ENCODE measurements at regions not wholly inside any gene's neighbourhood (a gene's known extent, or its start where the extent isn't known, plus 50 kb on each side); places are given as distances from the start of the nearest gene placed in this dataset.

- H3K36me3 ChIP-seq, result no peaks in the 10 kb centered on the region
- WGBS, result 67% methylated on average over 7 of the region's 15 CpGs
- peak overlapping the region in 1 of 4 donors; percentile 34 for H3K27ac ChIP-seq (replicated peaks in 1 of 4)
- H3K4me3 ChIP-seq, result no peak overlapping the region
- H3K9me3 ChIP-seq, result no peaks in the 10 kb centered on the region
- peaks cover 0 to 5% (median 2%) of the 10 kb centered on the region in 4 donors for H3K4me1 ChIP-seq
- TF ChIP-seq EP300 (IDR thresholded peaks at IDR 0.05), result no peak
- TF ChIP-seq POLR2A (IDR thresholded peaks at IDR 0.05; ENCODE audit: low read depth), result no peak
- TF ChIP-seq CTCF (IDR thresholded peaks at IDR 0.05), result no peak
- no peak for TF ChIP-seq POLR2AphosphoS5 (IDR thresholded peaks at IDR 0.05)
- no peak for DNase-seq (ENCODE audit: extremely low spot score)
- intact Hi-C loops (cut with DNase I), result no loop called here
- H3K27me3 ChIP-seq, result peaks cover 0 to 14% (median 0%) of the 10 kb centered on the region in 4 donors
Measured at GRCh38 chr16:17972460-17972943, 364.0 kb downstream of the NPIPA8 start.

GRCh38 chr16:17970816-17971331, 365.7 kb downstream of the NPIPA8 start:
- H3K27ac ChIP-seq (replicated peaks in 1 of 4), result no peak overlapping the region

GRCh38 chr16:17970157-17970765, 366.3 kb downstream of the NPIPA8 start:
- no peak for DNase-seq (ENCODE audit: extremely low spot score)
- 58% methylated on average over 5 of the region's 5 CpGs for WGBS
- H3K4me1 ChIP-seq, result peaks cover 0 to 5% (median 2%) of the 10 kb centered on the region in 4 donors
- TF ChIP-seq CTCF (IDR thresholded peaks at IDR 0.05), result no peak
- no peak for TF ChIP-seq EP300 (IDR thresholded peaks at IDR 0.05)
- no peak for TF ChIP-seq POLR2AphosphoS5 (IDR thresholded peaks at IDR 0.05)
- no peak for TF ChIP-seq POLR2A (IDR thresholded peaks at IDR 0.05; ENCODE audit: low read depth)
- H3K27ac ChIP-seq (replicated peaks in 1 of 4), result no peak overlapping the region
- no peaks in the 10 kb centered on the region for H3K36me3 ChIP-seq
- H3K4me3 ChIP-seq, result no peak overlapping the region
- intact Hi-C loops (cut with DNase I), result no loop called here
- H3K9me3 ChIP-seq, result peaks cover 0 to 3% (median 0%) of the 10 kb centered on the region in 4 donors
- peaks cover 0 to 14% (median 0%) of the 10 kb centered on the region in 4 donors for H3K27me3 ChIP-seq

More at GRCh38 chr16:17970816-17971331, 365.7 kb downstream of the NPIPA8 start:
- intact Hi-C loops (cut with DNase I), result no loop called here
- WGBS, result 76% methylated on average over 4 of the region's 4 CpGs
- Histone ChIP-seq H3K36me3 (no peaks in the 10 kb centered on the region), H3K4me1 (peaks cover 0 to 5% (median 2%) of the 10 kb centered on the region in 4 donors), H3K4me3 (no peak overlapping the region), H3K9me3 (peaks cover 0 to 3% (median 0%) of the 10 kb centered on the region in 4 donors), H3K27me3 (peaks cover 0 to 14% (median 0%) of the 10 kb centered on the region in 4 donors)
- no peak for TF ChIP-seq CTCF (IDR thresholded peaks at IDR 0.05)
- TF ChIP-seq EP300 (IDR thresholded peaks at IDR 0.05), result no peak
- no peak for TF ChIP-seq POLR2A (IDR thresholded peaks at IDR 0.05; ENCODE audit: low read depth)
- no peak for TF ChIP-seq POLR2AphosphoS5 (IDR thresholded peaks at IDR 0.05)
- DNase-seq (ENCODE audit: extremely low spot score), result no peak

- 57% methylated on average over 10 of the region's 10 CpGs for WGBS
- Histone ChIP-seq H3K4me1 (no peaks in the 10 kb centered on the region), H3K36me3 (no peaks in the 10 kb centered on the region), H3K9me3 (peaks cover 0 to 3% (median 0%) of the 10 kb centered on the region in 4 donors), H3K27ac (replicated peaks in 1 of 4) (no peak overlapping the region), H3K27me3 (no peaks in the 10 kb centered on the region), H3K4me3 (no peak overlapping the region)
- DNase-seq (ENCODE audit: extremely low spot score), result no peak
- TF ChIP-seq EP300 (IDR thresholded peaks at IDR 0.05) (no peak), CTCF (IDR thresholded peaks at IDR 0.05) (no peak), POLR2AphosphoS5 (IDR thresholded peaks at IDR 0.05) (no peak), POLR2A (IDR thresholded peaks at IDR 0.05; ENCODE audit: low read depth) (no peak)
- intact Hi-C loops (cut with DNase I), result no loop called here
Measured at GRCh38 chr16:17965133-17965900, 371.2 kb downstream of the NPIPA8 start.
